Right lobe of liver (tissue), 6 donors: ENCODE measurements at regions not wholly inside any gene's neighbourhood (a gene's known extent, or its start where the extent isn't known, plus 50 kb on each side); places are given as distances from the start of the nearest gene placed in this dataset.
"Not testable (repeated sequence)": the region's sequence is repeated elsewhere in the genome, so short reads cannot be mapped to it uniquely, and the experiment has no call there.

Experiments used
- ATAC-seq, 4 donors: fragments of 200-7000 bp; cut with Tn5 transposase; one replicate each; pipeline ENCODE4 v1.9.1; 2020; ENCODE audit warnings: mild to moderate bottlenecking in 4 of 4, moderate library complexity in 4 of 4
- DNase-seq, 3 donors: peaks; one replicate each; pipeline ENCODE4 v3.0.0-alpha.2; 2020
- H3K27ac ChIP-seq, 3 donors: fragments of 200-600 bp; one replicate each; pipeline ENCODE4 v1.8.0; 2022
- H3K27me3 ChIP-seq, 2 donors: fragments of 200-600 bp; one replicate each; pipeline ENCODE4 v1.8.0; 2022
- H3K36me3 ChIP-seq, 4 donors: fragments of 200-600 bp; sonication (generic) in 1 of 4; one replicate each; pipeline versions ENCODE4 v1.5.1 to v1.8.0; 2017 to 2022; ENCODE audit warnings: control low read depth in 1 of 4
- H3K4me1 ChIP-seq, 4 donors: fragments of 200-600 bp; sonication (generic) in 1 of 4; one replicate each; pipeline versions ENCODE4 v1.5.1 to v1.8.0; 2017 to 2022; ENCODE audit warnings: control low read depth in 1 of 4
- H3K4me3 ChIP-seq, 3 donors: fragments of 200-600 bp; one replicate each; pipeline ENCODE4 v1.8.0; 2022
- H3K9me3 ChIP-seq, 4 donors: fragments of 200-600 bp; sonication (generic) in 1 of 4; one replicate each; pipeline versions ENCODE4 v1.5.1 to v1.8.0; 2017 to 2022; ENCODE audit warnings: control low read depth in 1 of 4
- POLR2A ChIP-seq: fragments of 450-650 bp; IDR thresholded peaks from one replicate; pipeline ENCODE4 v1.6.1; 2017; ENCODE audit warnings: antibody characterized with exemption, mild to moderate bottlenecking
- WGBS: methylation state at CpG from one replicate; pipeline ENCODE4 v1.1.6; 2018; ENCODE audit warnings: low coverage, low lambda C conversion rate; ENCODE audit not compliant: insufficient coverage; ENCODE audit errors: missing lambda C conversion rate; 5-methylcytosine and 5-hydroxymethylcytosine counted together
- intact Hi-C, 2 donors: fragments of 100-400 bp; cut with DNase I; formaldehyde crosslinking; loops; one replicate each; pipeline versions ENCODE4 v1.11.2 to v1.14.1; 2022
- TF ChIP-seq, protein P1 (sequence below), 4 donors: fragments of 200-600 bp in 3 of 4; fragments of 450-650 bp in 1 of 4; IDR thresholded peaks; one replicate each; pipeline versions ENCODE4 v1.5.1 to v1.8.0; 2016 to 2022; ENCODE audit warnings: antibody characterized with exemption in 4 of 4, mild to moderate bottlenecking in 2 of 4
- donor health status: DM: no; HTN: yes; CAD: no.
- donor health status: DM: no; HTN: no; CAD: no.
- donor health status: DM: no; HTN: no; CAD: no.
- donor health status: DM: no; HTN: yes; CAD: no.
- donor health status: DM: no; HTN: yes; CAD: no.

DNA sequence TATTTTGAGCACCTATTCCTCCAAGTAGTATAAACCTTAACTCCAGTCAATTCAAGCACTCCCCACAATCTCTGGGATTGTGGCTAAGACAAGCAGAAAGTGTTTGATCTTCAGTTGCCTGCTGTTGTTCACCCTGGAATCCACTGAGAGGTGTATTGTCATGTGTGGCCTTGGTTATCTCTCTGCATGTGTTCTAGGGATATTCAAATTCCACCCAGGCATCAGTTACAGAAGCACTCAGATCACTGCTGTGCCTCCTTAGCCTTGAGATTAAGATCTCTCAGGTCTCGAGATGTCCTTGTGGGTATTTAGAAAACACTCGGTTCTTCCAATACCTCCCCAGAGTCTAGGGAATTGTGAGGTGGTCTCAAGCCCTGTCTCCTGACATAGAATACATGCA lies 213.3 kb downstream of the SMARCA1 start:
- no peaks in the 10 kb centered on the region for H3K27me3 ChIP-seq
- intact Hi-C loops, result no loop called here
- WGBS, result 34% methylated on average over 2 of the region's 2 CpGs
- H3K4me3 ChIP-seq, result no peak overlapping the region
- H3K36me3 ChIP-seq, result no peaks in the 10 kb centered on the region
- DNase-seq (no peak), ATAC-seq (no peak)
- TF ChIP-seq, protein P1, sequence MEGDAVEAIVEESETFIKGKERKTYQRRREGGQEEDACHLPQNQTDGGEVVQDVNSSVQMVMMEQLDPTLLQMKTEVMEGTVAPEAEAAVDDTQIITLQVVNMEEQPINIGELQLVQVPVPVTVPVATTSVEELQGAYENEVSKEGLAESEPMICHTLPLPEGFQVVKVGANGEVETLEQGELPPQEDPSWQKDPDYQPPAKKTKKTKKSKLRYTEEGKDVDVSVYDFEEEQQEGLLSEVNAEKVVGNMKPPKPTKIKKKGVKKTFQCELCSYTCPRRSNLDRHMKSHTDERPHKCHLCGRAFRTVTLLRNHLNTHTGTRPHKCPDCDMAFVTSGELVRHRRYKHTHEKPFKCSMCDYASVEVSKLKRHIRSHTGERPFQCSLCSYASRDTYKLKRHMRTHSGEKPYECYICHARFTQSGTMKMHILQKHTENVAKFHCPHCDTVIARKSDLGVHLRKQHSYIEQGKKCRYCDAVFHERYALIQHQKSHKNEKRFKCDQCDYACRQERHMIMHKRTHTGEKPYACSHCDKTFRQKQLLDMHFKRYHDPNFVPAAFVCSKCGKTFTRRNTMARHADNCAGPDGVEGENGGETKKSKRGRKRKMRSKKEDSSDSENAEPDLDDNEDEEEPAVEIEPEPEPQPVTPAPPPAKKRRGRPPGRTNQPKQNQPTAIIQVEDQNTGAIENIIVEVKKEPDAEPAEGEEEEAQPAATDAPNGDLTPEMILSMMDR (IDR thresholded peaks at IDR 0.05), result no peak
- TF ChIP-seq POLR2A, result no peak
- H3K9me3 ChIP-seq, result no peaks in the 10 kb centered on the region
- no peaks in the 10 kb centered on the region for H3K4me1 ChIP-seq
- H3K27ac ChIP-seq, result no peak overlapping the region

DNA sequence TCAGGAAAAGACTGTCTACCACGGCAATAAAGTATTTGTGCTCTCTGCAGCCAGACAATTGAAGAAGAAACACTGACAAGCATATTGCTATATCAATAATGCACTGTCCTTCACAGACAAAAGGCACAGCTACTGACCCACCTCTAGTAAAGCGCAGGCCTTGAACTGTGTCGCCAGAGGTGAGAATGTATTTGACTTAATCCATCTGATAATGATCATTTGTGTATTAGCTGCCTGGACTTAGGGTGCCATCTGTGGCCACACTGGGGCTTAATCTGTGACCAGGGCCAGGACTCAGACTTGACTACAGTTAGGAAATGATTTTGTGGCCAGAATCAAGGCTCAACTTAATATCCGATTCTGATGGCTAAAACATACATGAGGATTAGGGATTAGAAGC lies 260.4 kb downstream of the SMARCA1 start:
- Histone ChIP-seq H3K27me3 (no peaks in the 10 kb centered on the region), H3K9me3 (peaks cover 0 to 4% (median 0%) of the 10 kb centered on the region in 4 donors), H3K4me1 (no peaks in the 10 kb centered on the region), H3K27ac (no peak overlapping the region), H3K4me3 (no peak overlapping the region), H3K36me3 (no peaks in the 10 kb centered on the region)
- intact Hi-C loops, result no loop called here
- WGBS, result 35% methylated on average over 4 of the region's 4 CpGs
- no peak for TF ChIP-seq POLR2A
- TF ChIP-seq, protein P1 (IDR thresholded peaks at IDR 0.05), result no peak
- DNase-seq, result no peak
- ATAC-seq, result no peak

DNA sequence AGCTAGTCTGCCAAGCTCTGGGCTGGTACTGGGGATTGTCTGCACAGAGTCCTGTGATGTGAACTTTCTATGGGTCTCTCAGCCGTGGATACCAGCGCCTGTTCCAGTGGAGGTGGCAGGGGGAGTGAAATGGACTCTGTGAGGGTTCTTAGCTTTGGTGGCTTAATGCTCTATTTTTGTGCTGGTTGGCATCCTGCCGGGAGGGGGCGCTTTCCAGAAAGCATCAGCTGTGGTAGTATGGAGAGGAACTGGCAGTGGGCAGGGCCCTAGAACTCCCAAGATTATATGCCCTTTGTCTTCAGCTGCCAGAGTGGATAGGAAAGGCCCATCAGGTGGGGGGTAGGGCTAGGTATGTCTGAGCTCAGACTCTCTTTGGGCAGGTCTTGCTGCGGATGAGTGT lies 267.8 kb downstream of the SMARCA1 start:
- H3K9me3 ChIP-seq, DNase-seq, ATAC-seq, intact Hi-C loops, H3K27ac ChIP-seq, H3K4me3 ChIP-seq, H3K36me3 ChIP-seq, H3K4me1 ChIP-seq, H3K27me3 ChIP-seq: not testable (repeated sequence)
- WGBS, result 76% methylated on average over 4 of the region's 5 CpGs

DNA sequence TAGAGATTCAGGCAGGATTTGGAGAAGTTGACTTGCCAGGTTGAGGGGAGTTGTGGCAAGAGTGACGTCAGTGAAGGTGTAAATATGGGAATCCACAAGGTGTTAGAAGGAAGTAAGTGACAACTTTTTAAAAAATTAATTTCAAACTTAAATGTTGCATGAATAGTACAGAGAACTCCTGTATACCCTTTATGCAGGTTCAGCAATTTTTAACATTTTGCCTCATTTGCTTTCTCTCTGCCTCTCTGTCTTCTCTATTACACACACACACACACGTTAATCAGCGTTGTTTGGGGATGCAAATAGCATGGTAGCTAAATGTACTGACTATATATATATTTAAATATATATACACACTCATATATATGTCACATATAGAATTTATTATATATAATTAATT lies 273.7 kb downstream of the SMARCA1 start:
- H3K4me3 ChIP-seq, result no peak overlapping the region
- no peak overlapping the region for H3K27ac ChIP-seq
- no peaks in the 10 kb centered on the region for H3K4me1 ChIP-seq
- 51% methylated on average over 3 of the region's 3 CpGs for WGBS
- no peak for TF ChIP-seq POLR2A
- TF ChIP-seq, protein P1 (IDR thresholded peaks at IDR 0.05), result no peak
- ATAC-seq (no peak), DNase-seq (no peak)
- H3K36me3 ChIP-seq, result no peaks in the 10 kb centered on the region
- no peaks in the 10 kb centered on the region for H3K27me3 ChIP-seq
- H3K9me3 ChIP-seq, result no peaks in the 10 kb centered on the region
- intact Hi-C loops, result no loop called here

DNA sequence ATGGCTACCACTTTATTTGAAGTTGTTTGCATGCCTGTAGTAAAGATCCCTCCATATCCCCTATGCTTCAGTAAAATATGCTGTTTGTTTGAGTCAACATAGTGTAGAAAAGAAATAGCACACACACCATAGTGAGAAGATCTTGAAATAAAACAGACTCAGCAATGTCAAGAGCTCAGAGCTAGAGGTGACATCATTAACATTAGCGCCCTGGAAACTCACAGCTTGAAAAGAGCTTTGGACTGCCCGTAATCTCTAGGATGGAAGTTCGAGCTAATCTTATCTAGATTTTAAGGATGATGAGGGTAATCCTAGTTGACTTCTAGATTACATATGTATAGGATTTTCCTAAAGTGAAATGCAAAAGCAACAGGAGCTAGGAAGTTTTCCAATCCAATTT lies 275.6 kb downstream of the SMARCA1 start:
- H3K27ac ChIP-seq, result no peak overlapping the region
- no peak overlapping the region for H3K4me3 ChIP-seq
- no peak for ATAC-seq
- no peaks in the 10 kb centered on the region for H3K36me3 ChIP-seq
- WGBS, result 44% methylated on average over 3 of the region's 3 CpGs
- no peaks in the 10 kb centered on the region for H3K4me1 ChIP-seq
- intact Hi-C loops, result no loop called here
- TF ChIP-seq, protein P1 (IDR thresholded peaks at IDR 0.05), result no peak
- TF ChIP-seq POLR2A, result no peak
- no peaks in the 10 kb centered on the region for H3K27me3 ChIP-seq
- H3K9me3 ChIP-seq, result no peaks in the 10 kb centered on the region
- no peak for DNase-seq
